GM23248 (cell line): ENCODE measurements at regions not wholly inside any gene's neighbourhood (a gene's known extent, or its start where the extent isn't known, plus 50 kb on each side); places are given as distances from the start of the nearest gene placed in this dataset.

Experiments
- DNase-seq: peaks from one replicate; pipeline ENCODE4 v3.0.0-alpha.2; 2015
- H2AFZ ChIP-seq: fragments of 200-600 bp; sonication (generic); 2 replicates; pipeline ENCODE4 v1.6.1; 2016; ENCODE audit warnings: antibody characterized with exemption
- H3F3A ChIP-seq: fragments of 200-600 bp; sonication (generic); 2 replicates; pipeline ENCODE4 v1.6.1; 2016; ENCODE audit warnings: mild to moderate bottlenecking, antibody characterized with exemption, mixed run types; ENCODE audit not compliant: insufficient read depth
- H3K27ac ChIP-seq: fragments of 200-600 bp; sonication (generic); 2 replicates; pipeline ENCODE4 v1.5.1; 2016; ENCODE audit warnings: mild to moderate bottlenecking
- H3K27me3 ChIP-seq: fragments of 200-600 bp; sonication (generic); replicated peaks from 2 replicates; pipeline ENCODE4 v1.6.1; 2016; ENCODE audit warnings: mild to moderate bottlenecking; ENCODE audit not compliant: insufficient read depth
- H3K36me3 ChIP-seq: fragments of 200-600 bp; sonication (generic); 2 replicates; pipeline ENCODE4 v1.6.1; 2016; ENCODE audit warnings: low read depth, mild to moderate bottlenecking
- H3K4me1 ChIP-seq: fragments of 200-600 bp; sonication (generic); 2 replicates; pipeline ENCODE4 v1.6.1; 2016; ENCODE audit warnings: mild to moderate bottlenecking; ENCODE audit not compliant: insufficient read depth
- H3K4me2 ChIP-seq: fragments of 200-600 bp; sonication (generic); one replicate; pipeline ENCODE4 v1.6.1; 2016; ENCODE audit warnings: mild to moderate bottlenecking; ENCODE audit not compliant: unreplicated experiment
- H3K4me3 ChIP-seq: fragments of 200-600 bp; sonication (generic); 2 replicates; pipeline ENCODE4 v1.5.1; 2016; ENCODE audit warnings: mild to moderate bottlenecking
- H3K79me2 ChIP-seq: fragments of 200-600 bp; sonication (generic); 2 replicates; pipeline ENCODE4 v1.6.1; 2016; ENCODE audit warnings: mild to moderate bottlenecking; ENCODE audit not compliant: insufficient read depth
- H3K9ac ChIP-seq: fragments of 200-600 bp; sonication (generic); 2 replicates; pipeline ENCODE4 v1.6.1; 2016; ENCODE audit warnings: mild to moderate bottlenecking
- H3K9me2 ChIP-seq: fragments of 200-600 bp; sonication (generic); 2 replicates; pipeline ENCODE4 v1.6.1; 2016; ENCODE audit warnings: mixed run types, mild to moderate bottlenecking, moderate library complexity; ENCODE audit not compliant: insufficient read depth
- H3K9me3 ChIP-seq: fragments of 200-600 bp; sonication (generic); one replicate; pipeline ENCODE4 v1.6.1; 2017; ENCODE audit warnings: low read depth
- H4K20me1 ChIP-seq: fragments of 200-600 bp; sonication (generic); 2 replicates; pipeline ENCODE4 v1.6.0; 2016; ENCODE audit not compliant: insufficient read depth
- EZH2 ChIP-seq: fragments of 200-600 bp; sonication (generic); IDR thresholded peaks from 2 replicates; pipeline ENCODE4 v1.6.1; 2018; ENCODE audit warnings: antibody characterized with exemption, mild to moderate bottlenecking; ENCODE audit not compliant: insufficient read depth, poor library complexity, severe bottlenecking
- EZH2phosphoT487 ChIP-seq: fragments of 200-600 bp; sonication (generic); IDR thresholded peaks from 2 replicates; pipeline ENCODE4 v1.6.1; 2018; ENCODE audit warnings: antibody characterized with exemption, moderate library complexity, mild to moderate bottlenecking, low read depth; ENCODE audit not compliant: insufficient read depth
- WGBS, 2 experiments: methylation state at CpG; one replicate each; pipeline ENCODE4 v1.1.6; 2015 to 2017; ENCODE audit warnings: low lambda C conversion rate in 2 of 2, low coverage in 1 of 2; ENCODE audit errors: missing lambda C conversion rate in 2 of 2; 5-methylcytosine and 5-hydroxymethylcytosine counted together
- in situ Hi-C: fragments of 300-500 bp; cut with MboI; formaldehyde crosslinking; loops from 2 replicates; pipeline ENCODE4 v1.15.0; 2020

- no peak overlapping the region for H2AFZ ChIP-seq
- 0 out of 2 replicates have a peak, but pooled peaks cover 7% of the 10 kb centered on the region for H3K4me1 ChIP-seq
- WGBS, 2 experiments, result 57 to 61% methylated on average over 4 of the region's 4 CpGs
- H4K20me1 ChIP-seq, result no peaks in the 10 kb centered on the region
- no peaks in the 10 kb centered on the region for H3K36me3 ChIP-seq
- H3K79me2 ChIP-seq, result no peaks in the 10 kb centered on the region
- no peak for DNase-seq
- H3K4me2 ChIP-seq, result no peak overlapping the region
- no peak overlapping the region for H3K4me3 ChIP-seq
- H3K27me3 ChIP-seq, result no peaks in the 10 kb centered on the region
- TF ChIP-seq EZH2, result no peak
- no peak for TF ChIP-seq EZH2phosphoT487
- no peak overlapping the region for H3K27ac ChIP-seq
- in situ Hi-C loops, result no loop called here
- H3K9ac ChIP-seq, result no peak overlapping the region
- H3F3A ChIP-seq, result no peaks in the 10 kb centered on the region
- no peaks in the 10 kb centered on the region for H3K9me3 ChIP-seq
- H3K9me2 ChIP-seq, result no peaks in the 10 kb centered on the region
Measured at GRCh38 chr1:87513255-87513654, 184.6 kb downstream of the LMO4 start.

DNA sequence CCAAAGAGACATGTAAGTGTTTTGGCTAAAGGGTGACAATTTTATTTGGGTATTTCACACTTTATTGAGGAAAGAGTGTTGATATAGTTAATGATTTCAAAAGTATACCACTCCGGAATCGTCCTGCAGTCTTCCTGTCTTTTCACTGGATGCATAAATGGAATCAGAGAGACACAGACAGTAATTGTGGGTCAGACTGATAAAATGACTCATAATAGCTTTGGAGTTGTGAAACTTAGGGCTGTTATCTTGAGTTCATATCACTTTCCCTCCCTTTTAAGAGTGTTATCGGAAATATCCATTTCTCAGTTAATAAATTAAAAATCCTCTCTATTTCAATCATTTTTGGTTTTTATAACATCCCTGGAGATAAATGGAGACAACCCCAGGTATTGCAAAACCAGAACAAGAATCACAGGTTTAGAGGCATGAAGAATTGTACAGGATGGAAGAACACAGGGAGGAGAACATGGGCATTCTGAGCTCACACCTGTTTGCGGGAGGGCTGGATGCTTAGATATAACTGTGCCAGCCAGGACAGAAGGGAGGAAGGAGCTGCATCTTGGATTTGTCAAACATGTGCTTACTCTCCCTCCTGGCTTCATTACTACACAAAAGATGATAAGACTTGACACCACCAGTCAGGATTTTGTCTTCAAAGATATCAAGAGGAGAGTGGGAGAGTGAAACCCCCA lies 185.4 kb downstream of the LMO4 start:
- Histone ChIP-seq H3K9me3 (no peaks in the 10 kb centered on the region), H4K20me1 (no peaks in the 10 kb centered on the region), H3K27ac (no peak overlapping the region), H2AFZ (no peak overlapping the region), H3K4me3 (no peak overlapping the region), H3K4me1 (0 out of 2 replicates have a peak, but pooled peaks cover 7% of the 10 kb centered on the region), H3K9me2 (no peaks in the 10 kb centered on the region), H3K36me3 (no peaks in the 10 kb centered on the region), H3K27me3 (no peaks in the 10 kb centered on the region), H3K9ac (no peak overlapping the region), H3K79me2 (no peaks in the 10 kb centered on the region), H3K4me2 (no peak overlapping the region), H3F3A (no peaks in the 10 kb centered on the region)
- WGBS, 2 experiments, result 48 to 57% methylated on average over 4 of the region's 4 CpGs
- peak; percentile 19 for DNase-seq
- in situ Hi-C loops, result no loop called here
- no peak for TF ChIP-seq EZH2

GRCh38 chr1:87515781-87516180 lies 187.1 kb downstream of the LMO4 start:
- no peaks in the 10 kb centered on the region for H3K9me2 ChIP-seq
- no peak overlapping the region for H3K9ac ChIP-seq
- no peaks in the 10 kb centered on the region for H3K79me2 ChIP-seq
- no peak for TF ChIP-seq EZH2
- no peak for TF ChIP-seq EZH2phosphoT487
- H3K27me3 ChIP-seq, result no peaks in the 10 kb centered on the region
- WGBS, 2 experiments, result 12 to 17% methylated on average over 1 of the region's 1 CpG
- H4K20me1 ChIP-seq, result no peaks in the 10 kb centered on the region
- no peaks in the 10 kb centered on the region for H3K36me3 ChIP-seq
- H3K4me3 ChIP-seq, result no peak overlapping the region
- H3K4me2 ChIP-seq, result no peak overlapping the region
- H2AFZ ChIP-seq, result no peak overlapping the region
- H3K9me3 ChIP-seq, result no peaks in the 10 kb centered on the region
- H3K27ac ChIP-seq, result no peak overlapping the region
- no peaks in the 10 kb centered on the region for H3F3A ChIP-seq
- in situ Hi-C loops, result no loop called here
- 0 out of 2 replicates have a peak, but pooled peaks cover 7% of the 10 kb centered on the region for H3K4me1 ChIP-seq
- DNase-seq, result peak; percentile 60

- no peaks in the 10 kb centered on the region for H4K20me1 ChIP-seq
- WGBS, 2 experiments, result 45 to 58% methylated on average over 2 of the region's 2 CpGs
Measured at GRCh38 chr1:87518794-87519193, 190.1 kb downstream of the LMO4 start.

More at GRCh38 chr1:87518794-87519193, 190.1 kb downstream of the LMO4 start:
- DNase-seq, result no peak
- Histone ChIP-seq H3K4me1 (0 out of 2 replicates have a peak, but pooled peaks cover 7% of the 10 kb centered on the region), H3K79me2 (no peaks in the 10 kb centered on the region), H3K27ac (no peak overlapping the region), H3K4me3 (no peak overlapping the region), H2AFZ (no peak overlapping the region), H3K4me2 (no peak overlapping the region), H3K27me3 (no peaks in the 10 kb centered on the region), H3K9ac (no peak overlapping the region), H3K9me3 (no peaks in the 10 kb centered on the region), H3K36me3 (no peaks in the 10 kb centered on the region), H3F3A (no peaks in the 10 kb centered on the region), H3K9me2 (no peaks in the 10 kb centered on the region)
- in situ Hi-C loops, result no loop called here
- no peak for TF ChIP-seq EZH2phosphoT487
- TF ChIP-seq EZH2, result no peak
